ENCODE measurements at regions not wholly inside any gene's neighbourhood (a gene's known extent, or its start where the extent isn't known, plus 50 kb on each side); places are given as distances from the start of the nearest gene placed in this dataset.
"Not testable (repeated sequence)": the region's sequence is repeated elsewhere in the genome, so short reads cannot be mapped to it uniquely, and the experiment has no call there.

DNA sequence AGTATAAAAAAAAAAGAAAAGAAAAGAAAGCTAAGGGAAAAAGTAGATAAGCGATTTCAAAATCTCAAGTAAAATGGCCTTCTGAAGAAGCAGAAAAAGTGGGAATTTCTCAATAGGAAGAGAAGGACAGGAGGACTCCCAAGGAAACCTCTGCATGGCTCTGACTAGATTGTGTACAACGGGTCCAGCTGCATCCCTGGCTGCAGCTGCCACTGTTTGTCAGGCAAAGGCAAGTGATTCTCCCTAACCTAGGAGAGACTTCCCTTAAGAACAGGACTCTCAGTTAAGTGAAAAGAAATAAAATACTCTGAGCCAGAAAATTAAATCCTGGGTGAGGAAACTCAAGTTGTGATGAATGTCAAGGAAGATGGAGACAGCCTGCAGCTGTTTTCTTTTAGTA is 298.6 kb upstream of the KIAA1217 start:
- no peaks in the 10 kb centered on the region for H3K4me1 ChIP-seq (ENCODE audit: control insufficient read depth in 5 of 5, insufficient read depth in 5 of 5, low read length in 5 of 5)
- no peaks in the 10 kb centered on the region for H3K27me3 ChIP-seq (ENCODE audit: control insufficient read depth in 5 of 5, insufficient read depth in 4 of 5, low read length in 5 of 5)
- H3K36me3 ChIP-seq (ENCODE audit: control insufficient read depth in 5 of 5, insufficient read depth in 5 of 5, low read length in 5 of 5), result no peaks in the 10 kb centered on the region
- H3K27ac ChIP-seq (ENCODE audit: low read depth, low read length), result no peak overlapping the region
- peaks cover 0 to 4% (median 0%) of the 10 kb centered on the region in 5 donors for H3K9me3 ChIP-seq (ENCODE audit: control insufficient read depth in 5 of 5, low read length in 5 of 5)
- H3K4me3 ChIP-seq (ENCODE audit: low read depth in 1 of 5, low read length in 5 of 5), result no peak overlapping the region
- no peak overlapping the region for H3K9ac ChIP-seq (ENCODE audit: low read length in 5 of 5)

DNA sequence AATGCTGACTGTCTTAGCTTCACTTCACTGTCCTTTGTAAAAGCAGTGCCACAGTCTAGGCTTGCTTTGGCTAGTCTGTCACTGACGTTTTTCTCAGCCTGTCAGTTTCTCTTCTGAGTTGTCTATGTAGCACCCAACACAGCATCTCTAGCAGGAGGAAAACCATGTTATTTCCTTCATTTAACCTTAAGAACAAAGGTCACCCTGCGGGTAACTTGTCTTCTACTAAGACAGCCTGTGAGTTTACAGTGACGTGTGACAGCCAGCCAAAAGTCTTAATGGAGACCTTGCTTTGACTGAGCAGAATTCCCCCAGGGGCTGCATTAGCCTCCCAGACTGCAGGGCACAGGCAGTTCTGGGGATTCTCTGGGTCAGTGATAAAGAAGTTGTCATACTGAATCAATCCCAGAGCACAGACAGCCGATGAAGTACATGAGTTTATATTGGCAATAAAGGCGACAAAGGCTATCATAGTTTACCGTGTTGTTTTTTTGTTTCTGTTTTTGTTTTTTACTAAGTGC is 296.0 kb upstream of the KIAA1217 start:
- Histone ChIP-seq H3K9ac (ENCODE audit: low read length in 5 of 5) (no peak overlapping the region), H3K4me3 (ENCODE audit: low read depth in 1 of 5, low read length in 5 of 5) (no peak overlapping the region), H3K9me3 (ENCODE audit: control insufficient read depth in 5 of 5, low read length in 5 of 5) (peaks cover 0 to 1% (median 0%) of the 10 kb centered on the region in 5 donors), H3K36me3 (ENCODE audit: control insufficient read depth in 5 of 5, insufficient read depth in 5 of 5, low read length in 5 of 5) (no peaks in the 10 kb centered on the region), H3K27ac (ENCODE audit: low read depth, low read length) (no peak overlapping the region), H3K27me3 (ENCODE audit: control insufficient read depth in 5 of 5, insufficient read depth in 4 of 5, low read length in 5 of 5) (no peaks in the 10 kb centered on the region), H3K4me1 (ENCODE audit: control insufficient read depth in 5 of 5, insufficient read depth in 5 of 5, low read length in 5 of 5) (no peaks in the 10 kb centered on the region)

DNA sequence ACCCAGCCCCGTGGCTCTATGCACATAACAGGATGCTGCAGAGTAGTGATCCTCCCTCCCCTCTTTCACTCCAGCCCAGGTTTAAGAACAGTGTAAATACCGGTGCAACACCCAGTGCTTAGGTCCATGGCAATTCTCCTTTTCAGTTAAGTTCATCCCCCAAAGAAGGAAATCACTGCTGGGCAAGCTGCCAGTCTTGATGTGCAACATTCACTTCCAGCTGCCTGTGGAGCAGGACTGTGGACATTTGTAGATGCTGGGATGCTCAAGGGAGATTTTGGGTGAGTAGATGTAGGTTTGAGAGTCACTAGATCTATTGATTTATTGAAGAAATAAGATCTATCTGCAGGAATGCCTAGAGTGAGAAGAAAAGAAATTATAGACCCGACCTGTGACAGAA is 294.3 kb upstream of the KIAA1217 start:
- Histone ChIP-seq H3K4me3 (ENCODE audit: low read depth in 1 of 5, low read length in 5 of 5) (no peak overlapping the region), H3K9me3 (ENCODE audit: control insufficient read depth in 5 of 5, low read length in 5 of 5) (no peaks in the 10 kb centered on the region), H3K27ac (ENCODE audit: low read depth, low read length) (no peak overlapping the region)

DNA sequence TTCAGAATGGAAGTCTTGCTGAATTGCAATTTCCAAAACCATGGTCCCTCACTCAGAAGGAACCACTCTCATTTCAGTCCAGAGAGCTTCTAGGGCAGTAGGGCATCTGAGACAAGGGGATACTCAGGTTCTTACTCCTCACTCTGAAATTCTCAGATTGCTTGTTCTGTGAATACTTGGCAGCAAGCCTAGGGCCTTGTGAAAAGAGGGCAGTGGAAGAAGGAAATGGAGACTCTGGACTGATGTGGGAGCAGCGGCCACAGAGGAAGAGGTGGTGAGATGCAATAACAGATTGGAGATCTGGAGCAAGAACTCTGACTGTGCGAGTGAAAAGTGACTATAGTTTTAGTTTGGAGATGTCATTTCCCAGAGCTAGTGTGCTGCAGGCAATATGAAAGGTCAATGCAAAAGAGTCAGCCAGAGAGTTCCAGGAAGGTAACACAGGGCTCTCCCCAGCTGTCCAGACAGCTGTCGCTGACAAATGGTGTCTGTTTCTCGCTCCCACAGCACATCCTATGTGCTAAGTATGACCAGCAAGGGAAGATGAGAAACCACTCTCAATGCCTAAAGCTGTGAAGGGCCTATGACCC is 291.6 kb upstream of the KIAA1217 start:
- H3K27ac ChIP-seq (ENCODE audit: low read depth, low read length), result no peak overlapping the region
- no peak overlapping the region for H3K9ac ChIP-seq (ENCODE audit: low read length in 5 of 5)
- no peaks in the 10 kb centered on the region for H3K4me1 ChIP-seq (ENCODE audit: control insufficient read depth in 5 of 5, insufficient read depth in 5 of 5, low read length in 5 of 5)
- no peak overlapping the region for H3K4me3 ChIP-seq (ENCODE audit: low read depth in 1 of 5, low read length in 5 of 5)
- H3K27me3 ChIP-seq (ENCODE audit: control insufficient read depth in 5 of 5, insufficient read depth in 4 of 5, low read length in 5 of 5), result no peaks in the 10 kb centered on the region
- no peaks in the 10 kb centered on the region for H3K36me3 ChIP-seq (ENCODE audit: control insufficient read depth in 5 of 5, insufficient read depth in 5 of 5, low read length in 5 of 5)
- no peaks in the 10 kb centered on the region for H3K9me3 ChIP-seq (ENCODE audit: control insufficient read depth in 5 of 5, low read length in 5 of 5)

More for the DNA sequence above, 294.3 kb upstream of the KIAA1217 start:
- Histone ChIP-seq H3K27me3 (ENCODE audit: control insufficient read depth in 5 of 5, insufficient read depth in 4 of 5, low read length in 5 of 5) (no peaks in the 10 kb centered on the region), H3K9ac (ENCODE audit: low read length in 5 of 5) (no peak overlapping the region), H3K4me1 (ENCODE audit: control insufficient read depth in 5 of 5, insufficient read depth in 5 of 5, low read length in 5 of 5) (no peaks in the 10 kb centered on the region), H3K36me3 (ENCODE audit: control insufficient read depth in 5 of 5, insufficient read depth in 5 of 5, low read length in 5 of 5) (no peaks in the 10 kb centered on the region)

DNA sequence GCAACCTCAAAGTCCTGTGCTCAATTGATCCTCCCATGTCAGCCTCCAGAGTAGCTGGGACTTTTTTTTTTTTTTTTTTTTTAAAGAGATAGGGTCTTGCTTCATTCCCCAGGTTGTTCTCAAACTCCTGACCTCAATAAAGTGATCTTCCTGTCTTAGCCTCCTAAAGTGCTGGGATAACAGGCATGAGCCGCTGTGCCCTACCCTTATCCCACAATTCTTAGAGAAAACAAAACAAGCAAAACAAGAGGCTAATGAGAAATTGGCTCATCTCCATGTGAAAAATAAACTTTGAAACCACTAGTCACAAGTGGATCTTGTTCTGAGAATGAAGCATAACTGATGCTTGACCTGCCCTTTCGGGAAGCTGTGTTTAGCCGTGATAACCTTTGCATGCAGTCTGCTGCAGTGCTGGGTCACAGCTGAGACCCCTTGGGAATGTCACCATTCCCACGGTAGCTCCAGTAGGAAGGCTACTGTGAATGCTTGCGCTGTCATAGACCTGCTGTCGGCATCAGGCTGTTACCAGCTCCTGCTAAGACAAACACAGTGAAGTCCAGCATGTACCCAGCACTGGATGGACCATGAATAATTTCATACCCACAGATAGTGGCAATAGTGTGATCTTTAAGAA is 290.7 kb upstream of the KIAA1217 start:
- no peaks in the 10 kb centered on the region for H3K9me3 ChIP-seq (ENCODE audit: control insufficient read depth in 5 of 5, low read length in 5 of 5)
- no peak overlapping the region for H3K9ac ChIP-seq (ENCODE audit: low read length in 5 of 5)
- H3K27ac ChIP-seq (ENCODE audit: low read depth, low read length), result no peak overlapping the region
- H3K27me3 ChIP-seq (ENCODE audit: control insufficient read depth in 5 of 5, insufficient read depth in 4 of 5, low read length in 5 of 5), result no peaks in the 10 kb centered on the region
- H3K4me1 ChIP-seq (ENCODE audit: control insufficient read depth in 5 of 5, insufficient read depth in 5 of 5, low read length in 5 of 5), result no peaks in the 10 kb centered on the region
- H3K36me3 ChIP-seq (ENCODE audit: control insufficient read depth in 5 of 5, insufficient read depth in 5 of 5, low read length in 5 of 5), result no peaks in the 10 kb centered on the region
- no peak overlapping the region for H3K4me3 ChIP-seq (ENCODE audit: low read depth in 1 of 5, low read length in 5 of 5)

DNA sequence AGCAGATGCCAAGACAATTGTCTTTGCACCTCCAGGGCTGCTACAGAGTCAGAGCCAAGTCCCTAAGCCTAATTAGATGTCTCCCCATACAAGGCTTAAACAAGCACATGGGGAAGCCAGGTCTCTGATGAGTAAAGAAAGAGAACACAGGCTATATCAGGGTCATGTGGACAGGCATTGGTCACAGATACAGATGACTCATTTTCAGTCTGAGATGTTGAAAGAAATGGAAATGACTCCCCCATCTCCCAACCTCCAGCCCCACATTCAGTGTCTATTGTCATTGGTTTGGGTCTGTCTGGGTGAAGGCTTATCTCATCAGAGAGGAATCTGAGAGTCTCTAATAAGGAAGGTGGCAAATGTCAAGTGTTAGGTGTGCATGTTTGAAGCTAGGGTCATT is 290.1 kb upstream of the KIAA1217 start:
- Histone ChIP-seq H3K27me3 (ENCODE audit: control insufficient read depth in 5 of 5, insufficient read depth in 4 of 5, low read length in 5 of 5) (no peaks in the 10 kb centered on the region), H3K36me3 (ENCODE audit: control insufficient read depth in 5 of 5, insufficient read depth in 5 of 5, low read length in 5 of 5) (no peaks in the 10 kb centered on the region), H3K4me3 (ENCODE audit: low read depth in 1 of 5, low read length in 5 of 5) (no peak overlapping the region), H3K9ac (ENCODE audit: low read length in 5 of 5) (no peak overlapping the region), H3K4me1 (ENCODE audit: control insufficient read depth in 5 of 5, insufficient read depth in 5 of 5, low read length in 5 of 5) (no peaks in the 10 kb centered on the region), H3K27ac (ENCODE audit: low read depth, low read length) (no peak overlapping the region), H3K9me3 (ENCODE audit: control insufficient read depth in 5 of 5, low read length in 5 of 5) (no peaks in the 10 kb centered on the region)

DNA sequence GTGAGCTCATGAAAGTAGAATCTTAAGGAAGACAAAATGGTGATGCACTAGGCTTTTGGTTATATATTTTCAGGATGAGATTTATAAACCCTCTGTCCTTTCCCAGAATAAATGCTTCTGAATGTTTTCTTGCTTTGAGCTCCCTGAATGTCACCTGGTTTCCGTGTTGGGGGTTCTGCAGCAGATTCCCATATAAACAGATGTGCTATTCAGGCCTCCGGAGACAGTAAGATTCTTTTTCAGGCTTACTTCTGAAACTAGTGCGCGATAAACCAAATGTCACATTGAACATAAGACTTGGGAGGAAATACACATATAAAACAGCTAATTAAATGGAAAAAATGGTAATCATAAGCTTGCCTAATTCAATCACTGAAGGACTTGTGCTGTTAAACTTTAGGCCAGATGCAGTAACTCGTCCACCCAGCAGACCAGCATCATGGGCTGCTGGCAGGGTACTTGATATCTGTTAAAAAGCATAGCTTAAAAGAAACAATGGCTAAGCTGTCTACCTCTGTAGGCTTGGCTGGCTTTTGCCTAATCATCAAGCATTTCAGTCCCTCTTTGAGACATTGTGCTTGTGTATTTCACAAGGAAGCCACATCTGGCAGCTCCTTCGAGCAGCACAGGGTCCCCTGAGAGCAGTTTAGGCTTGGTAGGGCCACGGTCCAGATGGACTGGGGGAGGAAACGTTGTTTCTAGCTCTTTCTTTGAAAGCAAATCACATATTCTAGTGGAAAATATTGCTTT is 281.2 kb upstream of the KIAA1217 start:
- Histone ChIP-seq H3K9ac (ENCODE audit: low read length in 5 of 5) (no peak overlapping the region), H3K4me3 (ENCODE audit: low read depth in 1 of 5, low read length in 5 of 5) (no peak overlapping the region), H3K9me3 (ENCODE audit: control insufficient read depth in 5 of 5, low read length in 5 of 5) (no peaks in the 10 kb centered on the region), H3K36me3 (ENCODE audit: control insufficient read depth in 5 of 5, insufficient read depth in 5 of 5, low read length in 5 of 5) (no peaks in the 10 kb centered on the region), H3K4me1 (ENCODE audit: control insufficient read depth in 5 of 5, insufficient read depth in 5 of 5, low read length in 5 of 5) (peaks cover 2 to 9% (median 7%) of the 10 kb centered on the region in 5 donors), H3K27me3 (ENCODE audit: control insufficient read depth in 5 of 5, insufficient read depth in 4 of 5, low read length in 5 of 5) (peaks cover 0 to 3% (median 0%) of the 10 kb centered on the region in 5 donors), H3K27ac (ENCODE audit: low read depth, low read length) (no peak overlapping the region)

DNA sequence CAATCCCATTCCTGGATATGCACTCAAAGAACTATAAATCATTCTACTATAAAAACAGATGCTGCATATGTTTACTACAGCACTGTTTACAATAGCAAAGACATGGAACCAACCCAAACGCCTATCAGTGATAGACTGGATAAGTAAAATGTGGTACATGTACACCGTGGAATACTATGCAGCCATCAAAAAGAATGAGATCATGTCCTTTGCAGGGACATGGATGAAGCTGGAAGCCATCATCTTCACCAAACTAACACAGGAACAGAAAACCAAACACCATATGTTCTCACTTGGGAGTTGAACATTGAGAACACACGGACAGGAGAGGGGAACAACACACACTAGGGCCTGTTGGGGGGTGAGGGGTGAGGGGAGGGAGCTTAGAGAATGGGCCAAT is 274.9 kb upstream of the KIAA1217 start:
- H3K4me3 ChIP-seq (ENCODE audit: low read depth in 1 of 5, low read length in 5 of 5); H3K9ac ChIP-seq (ENCODE audit: low read length in 5 of 5); H3K4me1 ChIP-seq (ENCODE audit: control insufficient read depth in 5 of 5, insufficient read depth in 5 of 5, low read length in 5 of 5); H3K27ac ChIP-seq (ENCODE audit: low read depth, low read length); H3K9me3 ChIP-seq (ENCODE audit: control insufficient read depth in 5 of 5, low read length in 5 of 5); H3K27me3 ChIP-seq (ENCODE audit: control insufficient read depth in 5 of 5, insufficient read depth in 4 of 5, low read length in 5 of 5); H3K36me3 ChIP-seq (ENCODE audit: control insufficient read depth in 5 of 5, insufficient read depth in 5 of 5, low read length in 5 of 5): not testable (repeated sequence)

DNA sequence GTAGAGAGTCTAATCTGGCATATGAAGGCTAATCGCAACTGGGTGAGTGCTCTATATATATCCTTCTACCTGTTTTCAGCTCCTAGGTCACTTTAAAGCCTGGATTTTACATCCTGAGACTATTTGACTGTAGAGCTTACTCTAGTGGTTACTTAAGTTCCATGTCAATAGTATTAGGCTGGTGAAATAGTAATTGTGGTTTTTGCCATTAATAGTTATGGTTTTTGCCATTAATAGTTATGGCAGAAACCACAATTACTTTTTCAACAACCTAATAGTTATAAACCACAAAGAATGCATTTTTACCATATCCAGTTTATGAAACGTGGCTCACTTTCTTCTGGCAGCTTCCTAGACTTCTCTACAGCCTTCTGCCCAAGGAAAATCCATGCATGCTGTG is 263.1 kb upstream of the KIAA1217 start:
- Histone ChIP-seq H3K27ac (ENCODE audit: low read depth, low read length) (no peak overlapping the region), H3K27me3 (ENCODE audit: control insufficient read depth in 5 of 5, insufficient read depth in 4 of 5, low read length in 5 of 5) (no peaks in the 10 kb centered on the region)

DNA sequence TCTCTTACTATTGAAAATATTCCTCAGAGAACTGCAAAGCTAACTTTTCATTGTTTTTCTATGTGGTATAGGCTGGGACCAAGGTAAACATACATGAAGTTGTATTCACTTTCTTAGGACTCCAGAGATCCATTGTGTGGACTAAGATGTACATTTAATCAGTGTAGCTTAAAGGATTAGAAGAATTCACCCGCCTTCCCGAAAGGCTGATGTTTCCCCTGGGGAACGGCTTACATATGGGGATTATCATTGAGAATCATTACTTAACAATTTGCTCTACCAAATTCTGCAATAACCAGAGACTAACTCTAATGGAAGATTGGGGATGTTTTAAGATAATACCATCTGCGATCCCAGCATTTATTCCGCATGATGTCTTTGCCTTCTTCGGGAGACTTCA is 257.1 kb upstream of the KIAA1217 start:
- H3K27me3 ChIP-seq (ENCODE audit: control insufficient read depth in 5 of 5, insufficient read depth in 4 of 5, low read length in 5 of 5), result no peaks in the 10 kb centered on the region
- H3K4me3 ChIP-seq (ENCODE audit: low read depth in 1 of 5, low read length in 5 of 5), result no peak overlapping the region
- H3K9me3 ChIP-seq (ENCODE audit: control insufficient read depth in 5 of 5, low read length in 5 of 5), result peaks cover 0 to 13% (median 5%) of the 10 kb centered on the region in 5 donors
- H3K36me3 ChIP-seq (ENCODE audit: control insufficient read depth in 5 of 5, insufficient read depth in 5 of 5, low read length in 5 of 5), result no peaks in the 10 kb centered on the region
- H3K9ac ChIP-seq (ENCODE audit: low read length in 5 of 5), result no peak overlapping the region
- H3K4me1 ChIP-seq (ENCODE audit: control insufficient read depth in 5 of 5, insufficient read depth in 5 of 5, low read length in 5 of 5), result no peaks in the 10 kb centered on the region
- no peak overlapping the region for H3K27ac ChIP-seq (ENCODE audit: low read depth, low read length)

More for the DNA sequence above, 263.1 kb upstream of the KIAA1217 start:
- Histone ChIP-seq H3K9ac (ENCODE audit: low read length in 5 of 5) (no peak overlapping the region), H3K36me3 (ENCODE audit: control insufficient read depth in 5 of 5, insufficient read depth in 5 of 5, low read length in 5 of 5) (no peaks in the 10 kb centered on the region), H3K9me3 (ENCODE audit: control insufficient read depth in 5 of 5, low read length in 5 of 5) (no peaks in the 10 kb centered on the region), H3K4me3 (ENCODE audit: low read depth in 1 of 5, low read length in 5 of 5) (no peak overlapping the region), H3K4me1 (ENCODE audit: control insufficient read depth in 5 of 5, insufficient read depth in 5 of 5, low read length in 5 of 5) (no peaks in the 10 kb centered on the region)

All from subcutaneous abdominal adipose tissue (tissue), 5 donors.